Hepatocyte (in vitro differentiated cells): ENCODE measurements at regions not wholly inside any gene's neighbourhood (a gene's known extent, or its start where the extent isn't known, plus 50 kb on each side); places are given as distances from the start of the nearest gene placed in this dataset.

Experiments used
- DNase-seq: peaks from one replicate; pipeline ENCODE4 v3.0.0-alpha.2; 2016; ENCODE audit warnings: low spot score
- H2AFZ ChIP-seq: fragments of 200-600 bp; sonication (generic); 2 replicates; pipeline ENCODE4 v1.6.0; 2016; ENCODE audit warnings: antibody characterized with exemption, mild to moderate bottlenecking
- H3K27ac ChIP-seq: fragments of 200-600 bp; sonication (generic); 2 replicates; pipeline ENCODE4 v1.5.1; 2016; ENCODE audit warnings: mild to moderate bottlenecking
- H3K27me3 ChIP-seq: fragments of 200-600 bp; sonication (generic); 2 replicates; pipeline ENCODE4 v1.6.1; 2016
- H3K36me3 ChIP-seq: fragments of 200-600 bp; sonication (generic); replicated peaks from 2 replicates; pipeline ENCODE4 v1.5.1; 2016; ENCODE audit warnings: low read depth; ENCODE audit not compliant: insufficient read depth
- H3K4me1 ChIP-seq: fragments of 200-600 bp; sonication (generic); 2 replicates; pipeline ENCODE4 v1.5.1; 2016; ENCODE audit warnings: mild to moderate bottlenecking, moderate library complexity; ENCODE audit not compliant: insufficient read depth
- H3K4me2 ChIP-seq: fragments of 200-600 bp; sonication (generic); 2 replicates; pipeline ENCODE4 v1.6.0; 2016
- H3K4me3 ChIP-seq: fragments of 200-600 bp; sonication (generic); 2 replicates; pipeline ENCODE4 v1.5.1; 2016; ENCODE audit warnings: mild to moderate bottlenecking
- H3K79me2 ChIP-seq: fragments of 200-600 bp; sonication (generic); 2 replicates; pipeline ENCODE4 v1.6.0; 2017; ENCODE audit warnings: mild to moderate bottlenecking
- H3K9me2 ChIP-seq: fragments of 200-600 bp; sonication (generic); replicated peaks from 2 replicates; pipeline ENCODE4 v1.6.0; 2017; ENCODE audit warnings: mild to moderate bottlenecking; ENCODE audit not compliant: insufficient read depth
- H3K9me3 ChIP-seq: fragments of 200-600 bp; sonication (generic); 2 replicates; pipeline ENCODE4 v1.5.1; 2016; ENCODE audit warnings: low read depth, mild to moderate bottlenecking
- H4K20me1 ChIP-seq: fragments of 200-600 bp; sonication (generic); 2 replicates; pipeline ENCODE4 v1.6.0; 2016; ENCODE audit warnings: mild to moderate bottlenecking; ENCODE audit not compliant: insufficient read depth, poor library complexity, severe bottlenecking
- CTCF ChIP-seq: fragments of 200-600 bp; sonication (generic); IDR thresholded peaks from 2 replicates; pipeline ENCODE4 v1.5.1; 2016; ENCODE audit warnings: antibody characterized with exemption, mild to moderate bottlenecking; ENCODE audit not compliant: poor library complexity
- EZH2 ChIP-seq: fragments of 200-600 bp; sonication (generic); IDR thresholded peaks from 2 replicates; pipeline ENCODE4 v1.6.1; 2016; ENCODE audit warnings: antibody characterized with exemption, mild to moderate bottlenecking, borderline replicate concordance
- EZH2phosphoT487 ChIP-seq: fragments of 200-600 bp; sonication (generic); IDR thresholded peaks from one replicate; pipeline ENCODE4 v1.6.1; 2018; ENCODE audit warnings: antibody characterized with exemption, mild to moderate bottlenecking, low read depth, moderate library complexity; ENCODE audit not compliant: unreplicated experiment, severe bottlenecking
- WGBS: methylation state at CpG from one replicate; pipeline ENCODE4 v1.1.6; 2016; ENCODE audit warnings: low lambda C conversion rate; ENCODE audit errors: missing lambda C conversion rate; 5-methylcytosine and 5-hydroxymethylcytosine counted together

DNA sequence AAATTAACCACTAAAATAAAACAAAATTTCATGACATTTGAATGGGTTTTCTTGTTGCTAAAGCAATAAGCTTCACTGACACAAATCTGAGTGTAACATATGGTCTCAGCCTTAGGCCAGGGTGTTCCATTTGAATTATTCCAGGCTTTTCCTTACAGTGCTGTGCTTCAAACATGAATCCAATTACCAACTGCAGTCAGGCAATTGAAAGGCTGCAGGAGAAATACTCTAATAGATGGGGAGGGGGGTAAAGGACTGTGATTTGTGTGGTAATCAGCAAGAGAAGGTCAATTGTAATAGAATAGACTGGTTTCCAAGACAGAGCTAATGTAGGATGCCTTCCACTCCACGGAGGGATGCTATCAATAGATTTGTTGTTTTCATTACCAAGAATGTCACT lies 466.7 kb downstream of the C3orf38 start:
- Histone ChIP-seq H3K4me3 (no peak overlapping the region), H3K4me1 (no peaks in the 10 kb centered on the region), H3K36me3 (no peaks in the 10 kb centered on the region), H3K9me3 (no peaks in the 10 kb centered on the region), H3K4me2 (no peak overlapping the region), H4K20me1 (no peaks in the 10 kb centered on the region), H3K79me2 (no peaks in the 10 kb centered on the region), H3K27ac (no peak overlapping the region), H3K27me3 (no peaks in the 10 kb centered on the region), H2AFZ (no peak overlapping the region), H3K9me2 (no peaks in the 10 kb centered on the region)
- TF ChIP-seq EZH2: no peak
- TF ChIP-seq EZH2phosphoT487: no peak
- TF ChIP-seq CTCF: no peak
- DNase-seq: no peak
- WGBS: 36% methylated on average over 1 of the region's 1 CpG

DNA sequence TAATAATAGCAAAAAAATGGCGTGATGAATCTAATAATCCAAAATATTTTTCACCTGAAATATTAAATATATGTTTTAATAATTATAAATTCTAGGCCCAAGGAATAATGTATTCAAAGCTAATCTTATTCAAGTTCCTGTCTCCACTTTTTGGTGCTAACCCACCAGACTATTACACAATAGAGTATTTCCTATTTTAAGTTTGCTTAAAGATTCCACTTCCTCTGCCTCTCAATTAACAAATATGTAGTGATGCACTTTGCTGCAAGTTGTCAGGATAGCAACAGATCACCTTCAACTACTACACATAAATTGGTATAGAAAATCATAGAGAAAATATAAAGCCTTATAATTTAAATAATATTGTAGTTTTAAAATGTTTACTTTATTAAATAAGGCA lies 467.5 kb downstream of the C3orf38 start:
- no peaks in the 10 kb centered on the region for H3K27me3 ChIP-seq
- no peaks in the 10 kb centered on the region for H4K20me1 ChIP-seq
- H3K27ac ChIP-seq: no peak overlapping the region
- no peaks in the 10 kb centered on the region for H3K9me2 ChIP-seq
- H3K36me3 ChIP-seq: no peaks in the 10 kb centered on the region
- H3K79me2 ChIP-seq: no peaks in the 10 kb centered on the region
- H2AFZ ChIP-seq: no peak overlapping the region
- no peak overlapping the region for H3K4me3 ChIP-seq
- TF ChIP-seq CTCF (no peak), EZH2phosphoT487 (no peak), EZH2 (no peak)
- DNase-seq: no peak
- no peak overlapping the region for H3K4me2 ChIP-seq
- no peaks in the 10 kb centered on the region for H3K4me1 ChIP-seq
- 92% methylated on average over 1 of the region's 1 CpG for WGBS
- no peaks in the 10 kb centered on the region for H3K9me3 ChIP-seq

DNA sequence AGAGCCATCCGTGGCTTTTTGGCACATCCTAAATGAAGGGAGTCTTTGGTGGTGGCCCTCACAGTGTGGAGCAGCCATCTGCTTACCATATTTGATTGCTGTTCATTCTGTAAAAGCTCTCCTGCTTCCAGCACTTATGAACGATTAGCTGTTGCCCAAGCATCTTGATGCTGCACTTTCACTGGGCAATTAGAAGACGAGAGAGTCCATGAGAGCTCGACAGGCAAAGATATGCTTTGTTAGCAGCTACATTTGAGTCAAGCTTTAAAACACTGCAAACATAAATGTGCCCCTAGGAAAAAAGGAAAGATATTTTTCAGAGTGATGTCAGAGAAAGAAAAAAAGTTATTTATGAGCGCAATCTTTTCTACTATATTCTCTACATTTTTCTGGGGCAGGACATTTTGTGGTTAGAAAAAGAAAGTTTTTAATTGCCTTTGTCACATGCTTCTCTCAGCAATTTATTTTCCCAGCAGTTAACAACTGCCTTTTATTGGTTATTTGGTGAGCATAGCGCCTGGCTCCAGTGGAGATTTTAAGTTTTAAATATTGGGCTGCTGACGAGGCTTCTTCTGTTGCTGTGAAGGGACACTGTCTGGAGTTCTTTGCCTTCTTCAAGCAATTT lies 468.4 kb downstream of the C3orf38 start:
- no peaks in the 10 kb centered on the region for H4K20me1 ChIP-seq
- TF ChIP-seq EZH2phosphoT487 (no peak), CTCF (no peak), EZH2 (no peak)
- H3K9me3 ChIP-seq: no peaks in the 10 kb centered on the region
- WGBS: 69% methylated on average over 7 of the region's 7 CpGs
- no peak overlapping the region for H3K27ac ChIP-seq
- no peak overlapping the region for H3K4me3 ChIP-seq
- no peak overlapping the region for H3K4me2 ChIP-seq
- no peak overlapping the region for H2AFZ ChIP-seq
- H3K79me2 ChIP-seq: no peaks in the 10 kb centered on the region
- no peak for DNase-seq
- no peaks in the 10 kb centered on the region for H3K27me3 ChIP-seq
- no peaks in the 10 kb centered on the region for H3K9me2 ChIP-seq
- no peaks in the 10 kb centered on the region for H3K36me3 ChIP-seq
- no peaks in the 10 kb centered on the region for H3K4me1 ChIP-seq
